A673 (cell line): ENCODE measurements at regions not wholly inside any gene's neighbourhood (a gene's known extent, or its start where the extent isn't known, plus 50 kb on each side); places are given as distances from the start of the nearest gene placed in this dataset.

Experiments
- BruUV-seq: library from RNA; stranded (reverse); fragments of 400-500 nt; replicated peaks from 2 replicates; lab custom pipeline; 2021; lab: Mats Ljungman, UMichigan
- CTCF ChIA-PET: fragments of 300-600 bp; sonication (Branson Sonifier 250); formaldehyde crosslinking; loops from one replicate; lab custom pipeline; 2022; ENCODE audit warnings: antibody characterized with exemption; lab: Charles Lee
- POLR2A ChIA-PET: fragments of 300-600 bp; sonication (Branson Sonifier 250); formaldehyde crosslinking; loops from one replicate; lab custom pipeline; 2022; ENCODE audit warnings: antibody characterized with exemption; ENCODE audit not compliant: low non-redundant PET; lab: Charles Lee
- DNase-seq: peaks from one replicate; pipeline ENCODE4 v3.0.0-alpha.2; 2015; ENCODE audit warnings: low spot score
- H3K27ac ChIP-seq: fragments of 200-600 bp; sonication (generic); 2 replicates; pipeline ENCODE4 v1.5.1; 2016; ENCODE audit warnings: mixed run types, low read depth, mild to moderate bottlenecking, mixed read lengths, antibody characterized with exemption, low read length; ENCODE audit not compliant: poor library complexity, severe bottlenecking
- H3K27me3 ChIP-seq: fragments of 200-600 bp; sonication (generic); replicated peaks from 2 replicates; pipeline ENCODE4 v1.6.1; 2017; ENCODE audit warnings: mixed run types, low read depth, mild to moderate bottlenecking, mixed read lengths, antibody characterized with exemption, low read length; ENCODE audit not compliant: insufficient read depth, poor library complexity
- H3K36me3 ChIP-seq: fragments of 200-600 bp; sonication (generic); 2 replicates; pipeline ENCODE4 v1.6.1; 2016; ENCODE audit warnings: mixed run types, mild to moderate bottlenecking, mixed read lengths, antibody characterized with exemption, low read length; ENCODE audit not compliant: insufficient read depth, poor library complexity, severe bottlenecking
- H3K4me1 ChIP-seq: fragments of 200-600 bp; sonication (generic); 2 replicates; pipeline ENCODE4 v1.6.1; 2017; ENCODE audit warnings: mixed run types, mild to moderate bottlenecking, mixed read lengths, antibody characterized with exemption, low read length; ENCODE audit not compliant: insufficient read depth, poor library complexity, severe bottlenecking
- H3K4me3 ChIP-seq: fragments of 200-600 bp; sonication (generic); 2 replicates; pipeline ENCODE4 v1.5.1; 2016; ENCODE audit warnings: low read depth, mixed run types, mild to moderate bottlenecking, mixed read lengths, low read length; ENCODE audit not compliant: poor library complexity, severe bottlenecking
- H3K9me3 ChIP-seq: fragments of 200-600 bp; sonication (generic); 2 replicates; pipeline ENCODE4 v1.6.1; 2016; ENCODE audit warnings: mixed run types, low read depth, mild to moderate bottlenecking, mixed read lengths, antibody characterized with exemption, low read length; ENCODE audit not compliant: poor library complexity, severe bottlenecking
- EZH2 ChIP-seq: fragments of 200-600 bp; sonication (generic); IDR thresholded peaks from 2 replicates; pipeline ENCODE4 v1.6.1; 2017; ENCODE audit warnings: borderline replicate concordance, low read depth, mild to moderate bottlenecking, mixed read lengths, antibody characterized with exemption, low read length; ENCODE audit not compliant: poor library complexity, severe bottlenecking
- intact Hi-C: fragments of 100-400 bp; cut with micrococcal nuclease; formaldehyde crosslinking; loops from one replicate; pipeline ENCODE4 v1.10.0; 2022; ENCODE audit not compliant: unreplicated experiment
- TF ChIP-seq, protein P1 (sequence below): fragments of 300-800, 200-600 bp; sonication (generic); conservative IDR thresholded peaks from 2 replicates; pipeline ENCODE4 v1.5.1; 2017; ENCODE audit warnings: low read depth, mild to moderate bottlenecking, antibody characterized with exemption, low read length, moderate library complexity, mixed read lengths

DNA sequence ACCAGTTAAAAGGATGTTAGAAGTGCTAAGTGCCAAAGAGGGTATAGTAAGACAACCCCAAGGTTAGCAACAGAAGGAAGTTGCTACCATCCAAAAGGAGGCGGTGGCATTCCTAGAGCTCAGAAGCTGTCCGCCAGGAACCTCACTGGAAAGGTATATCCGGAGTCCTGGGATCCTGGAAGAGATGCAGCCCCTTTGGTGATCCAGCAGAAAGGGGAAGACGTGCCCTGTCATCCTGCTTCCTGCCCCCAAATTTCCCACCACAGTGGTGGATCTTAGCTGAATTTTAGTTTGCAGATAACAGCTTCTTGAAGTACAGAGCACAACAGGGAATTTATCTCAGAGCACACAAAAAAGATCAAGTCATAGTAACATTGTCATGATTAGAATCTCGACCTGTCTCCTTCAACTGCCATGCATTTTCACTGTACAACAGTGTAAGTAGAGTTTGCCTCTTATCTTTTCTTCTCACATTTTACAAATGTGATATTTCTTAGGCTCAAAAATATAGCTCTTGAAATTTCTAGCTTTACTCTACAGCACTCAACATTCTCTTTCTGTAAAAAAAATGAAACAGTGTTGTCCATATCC is 526.3 kb downstream of the SOX5 start:
- Histone ChIP-seq H3K36me3 (no peaks in the 10 kb centered on the region), H3K4me3 (no peak overlapping the region), H3K4me1 (no peaks in the 10 kb centered on the region), H3K27ac (no peak overlapping the region), H3K9me3 (no peaks in the 10 kb centered on the region), H3K27me3 (no peaks in the 10 kb centered on the region)
- DNase-seq = no peak
- POLR2A ChIA-PET = no interaction called here
- no TSS peak for BruUV-seq
- intact Hi-C loops = no loop called here
- TF ChIP-seq EZH2 = no peak
- TF ChIP-seq, protein P1, sequence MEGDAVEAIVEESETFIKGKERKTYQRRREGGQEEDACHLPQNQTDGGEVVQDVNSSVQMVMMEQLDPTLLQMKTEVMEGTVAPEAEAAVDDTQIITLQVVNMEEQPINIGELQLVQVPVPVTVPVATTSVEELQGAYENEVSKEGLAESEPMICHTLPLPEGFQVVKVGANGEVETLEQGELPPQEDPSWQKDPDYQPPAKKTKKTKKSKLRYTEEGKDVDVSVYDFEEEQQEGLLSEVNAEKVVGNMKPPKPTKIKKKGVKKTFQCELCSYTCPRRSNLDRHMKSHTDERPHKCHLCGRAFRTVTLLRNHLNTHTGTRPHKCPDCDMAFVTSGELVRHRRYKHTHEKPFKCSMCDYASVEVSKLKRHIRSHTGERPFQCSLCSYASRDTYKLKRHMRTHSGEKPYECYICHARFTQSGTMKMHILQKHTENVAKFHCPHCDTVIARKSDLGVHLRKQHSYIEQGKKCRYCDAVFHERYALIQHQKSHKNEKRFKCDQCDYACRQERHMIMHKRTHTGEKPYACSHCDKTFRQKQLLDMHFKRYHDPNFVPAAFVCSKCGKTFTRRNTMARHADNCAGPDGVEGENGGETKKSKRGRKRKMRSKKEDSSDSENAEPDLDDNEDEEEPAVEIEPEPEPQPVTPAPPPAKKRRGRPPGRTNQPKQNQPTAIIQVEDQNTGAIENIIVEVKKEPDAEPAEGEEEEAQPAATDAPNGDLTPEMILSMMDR = no peak
- CTCF ChIA-PET = no interaction called here

DNA sequence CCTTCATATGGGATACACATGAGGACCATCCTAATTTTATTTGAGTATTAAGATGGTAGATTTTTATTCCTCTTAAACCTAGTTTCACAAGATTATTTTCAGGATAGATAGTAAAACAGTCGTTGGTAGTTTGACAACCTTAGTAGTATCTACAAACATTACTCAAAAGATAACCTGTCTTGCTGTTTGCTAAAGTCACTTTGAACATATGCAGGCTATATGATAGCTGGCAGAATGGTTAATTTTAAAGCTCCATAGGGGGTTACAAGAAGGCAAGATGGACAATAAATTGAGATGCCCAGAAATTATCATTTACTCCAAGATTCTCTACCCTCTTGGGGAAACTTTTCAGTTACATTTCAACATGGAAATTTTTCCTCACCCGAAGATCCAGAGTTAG is 525.7 kb downstream of the SOX5 start:
- no peaks in the 10 kb centered on the region for H3K36me3 ChIP-seq
- no peaks in the 10 kb centered on the region for H3K27me3 ChIP-seq
- DNase-seq = no peak
- H3K9me3 ChIP-seq = no peaks in the 10 kb centered on the region
- H3K4me3 ChIP-seq = no peak overlapping the region
- TF ChIP-seq, protein P1 = no peak
- TF ChIP-seq EZH2 = no peak
- no TSS peak for BruUV-seq
- ChIA-PET POLR2A (interaction anchor here (0.5 kb wide), 1 partner anchor 50 kb away, joined by 4 read pairs; no protein-coding TSS in a partner anchor), CTCF (no interaction called here)
- no peak overlapping the region for H3K27ac ChIP-seq
- H3K4me1 ChIP-seq = no peaks in the 10 kb centered on the region
- intact Hi-C loops = no loop called here

DNA sequence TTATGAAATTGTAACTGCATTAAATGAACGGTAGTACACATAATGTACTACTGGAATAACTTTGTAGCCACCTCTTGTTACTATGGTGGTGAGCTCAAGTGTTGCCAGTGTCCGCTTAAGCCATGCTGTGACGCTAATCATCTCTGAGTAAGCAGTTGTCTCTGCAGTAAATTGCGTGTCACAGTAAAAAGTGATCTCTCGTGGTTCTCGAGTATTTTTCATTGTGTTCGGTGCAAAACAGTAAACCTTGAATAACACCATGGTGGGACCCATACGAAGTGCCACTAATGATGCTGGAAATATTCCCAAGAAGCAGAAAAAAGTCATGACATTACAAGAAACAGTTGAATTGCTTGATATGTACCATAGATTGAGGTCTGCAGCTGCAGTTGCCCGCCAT is 524.8 kb downstream of the SOX5 start:
- H3K27me3 ChIP-seq = no peaks in the 10 kb centered on the region
- intact Hi-C loops = no loop called here
- no peak overlapping the region for H3K4me3 ChIP-seq
- no peak for DNase-seq
- no peak for TF ChIP-seq EZH2
- TF ChIP-seq, protein P1 = no peak
- no TSS peak for BruUV-seq
- ChIA-PET POLR2A (no interaction called here), CTCF (no interaction called here)
- no peaks in the 10 kb centered on the region for H3K36me3 ChIP-seq
- no peaks in the 10 kb centered on the region for H3K9me3 ChIP-seq
- H3K27ac ChIP-seq = no peak overlapping the region
- no peaks in the 10 kb centered on the region for H3K4me1 ChIP-seq
